Iris pigment epithelial cell (primary cell): ENCODE measurements at regions not wholly inside any gene's neighbourhood (a gene's known extent, or its start where the extent isn't known, plus 50 kb on each side); places are given as distances from the start of the nearest gene placed in this dataset.

ENCODE experiments used
- DNase-seq: peaks from one replicate; pipeline ENCODE4 v3.0.0-alpha.2; 2011; ENCODE audit warnings: low read depth

- DNase-seq: peak; percentile 84
Observed at GRCh38 chr4:15231265-15232091, 196.4 kb upstream of the C1QTNF7 start.

DNA sequence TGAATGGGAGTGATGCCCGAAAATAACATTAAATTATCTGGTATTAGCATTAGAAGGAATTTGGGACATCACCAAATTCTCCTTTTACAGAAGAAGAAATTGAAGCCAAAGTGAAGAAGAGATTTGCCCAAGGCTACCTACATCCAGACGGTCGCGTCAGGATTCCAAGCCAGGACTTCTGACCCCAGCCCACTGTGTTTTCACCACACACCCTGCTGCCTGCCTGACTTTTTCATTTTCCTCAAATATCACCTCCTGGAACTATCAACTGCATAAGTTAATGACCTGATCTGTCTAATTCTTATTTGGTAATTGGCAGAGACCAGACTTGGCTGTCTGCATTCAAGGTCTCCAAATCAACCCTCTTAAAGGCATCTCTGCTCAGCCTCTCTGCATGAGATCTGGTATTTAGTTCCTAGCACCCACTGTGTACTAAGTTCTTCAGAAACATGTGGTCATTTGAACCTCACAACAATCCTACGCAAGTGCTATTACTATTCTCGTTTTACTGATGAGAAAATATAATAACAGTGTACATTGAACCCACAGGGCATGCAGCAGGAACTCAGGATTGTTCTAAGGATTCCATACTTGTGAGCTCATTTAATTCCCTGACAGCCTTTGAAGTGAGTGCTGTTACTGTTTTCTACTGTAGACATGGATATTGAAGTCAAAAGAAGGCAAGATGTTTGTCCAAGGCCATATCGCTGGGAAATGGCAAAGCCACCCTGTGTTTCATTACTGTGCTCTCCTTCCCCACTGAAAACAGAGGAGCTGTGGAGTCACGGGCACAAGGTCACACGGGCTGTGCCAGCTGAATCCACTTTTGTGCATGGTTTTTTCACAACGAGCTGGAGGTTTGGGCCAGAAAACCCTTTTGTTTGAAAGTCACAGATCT, 195.2 kb upstream of the C1QTNF7 start:
- DNase-seq: peak; percentile 90

GRCh38 chr4:15233264-15233597, 194.6 kb upstream of the C1QTNF7 start:
- peak; percentile 23 for DNase-seq

DNA sequence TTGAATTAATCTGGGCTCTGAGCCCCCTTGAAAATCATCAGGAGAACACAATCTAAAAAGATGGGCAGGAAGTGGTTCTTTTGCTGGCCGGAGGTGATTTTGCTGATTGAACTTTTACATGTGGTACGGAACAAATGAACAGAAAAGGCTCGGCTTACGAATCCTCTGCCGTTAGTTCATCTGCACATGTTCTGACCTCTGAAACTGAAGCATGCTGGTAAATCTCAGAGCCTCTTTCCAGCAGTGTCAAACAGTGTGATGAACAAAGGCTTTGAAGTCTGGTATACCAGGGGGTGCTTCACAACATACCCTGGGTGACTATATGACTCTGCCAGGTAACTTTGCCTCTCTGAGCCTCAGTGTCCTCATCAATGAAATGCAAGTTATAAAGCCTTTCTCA, 194.2 kb upstream of the C1QTNF7 start:
- DNase-seq: peak; percentile 41

GRCh38 chr4:15234116-15234855, 193.5 kb upstream of the C1QTNF7 start:
- peak; percentile 91 for DNase-seq

DNA sequence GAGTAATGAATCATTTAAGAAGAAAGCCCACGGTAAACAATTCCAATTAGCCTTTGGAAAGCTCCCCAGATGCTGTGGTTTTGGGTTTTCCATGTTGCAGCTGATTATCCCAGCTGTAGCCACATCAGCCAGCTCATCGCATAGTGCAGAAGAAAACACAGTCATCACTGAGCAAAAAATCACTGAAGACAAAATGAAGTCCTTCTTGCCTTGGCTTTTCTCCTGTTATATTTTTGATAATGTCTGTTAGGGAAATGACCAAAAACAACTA, 193.0 kb upstream of the C1QTNF7 start:
- peak; percentile 92 for DNase-seq

GRCh38 chr4:15235135-15235534, 192.7 kb upstream of the C1QTNF7 start:
- no peak for DNase-seq

GRCh38 chr4:15237648-15238230, 190.1 kb upstream of the C1QTNF7 start:
- no peak for DNase-seq

DNA sequence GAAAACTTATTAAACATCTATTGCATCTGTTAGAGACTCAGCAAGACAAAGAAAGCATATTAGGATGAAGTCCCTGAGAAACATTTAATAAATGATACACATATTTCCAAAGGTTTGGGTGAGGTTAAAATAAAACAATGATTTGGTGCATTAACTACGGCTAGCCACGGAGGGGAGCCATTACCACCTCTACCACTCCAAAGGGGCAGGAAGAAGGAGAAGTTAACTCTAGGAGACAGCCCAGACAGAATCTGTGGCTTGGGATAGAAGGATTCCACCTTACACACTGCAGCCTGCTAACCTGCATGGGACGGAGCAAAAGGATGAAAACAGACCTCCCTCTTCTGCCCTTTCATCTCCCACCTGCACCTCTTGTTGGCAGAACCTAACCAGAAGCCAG, 189.1 kb upstream of the C1QTNF7 start:
- DNase-seq: peak; percentile 58

- peak; percentile 36 for DNase-seq
Observed at GRCh38 chr4:15239866-15240265, 188.0 kb upstream of the C1QTNF7 start.

DNA sequence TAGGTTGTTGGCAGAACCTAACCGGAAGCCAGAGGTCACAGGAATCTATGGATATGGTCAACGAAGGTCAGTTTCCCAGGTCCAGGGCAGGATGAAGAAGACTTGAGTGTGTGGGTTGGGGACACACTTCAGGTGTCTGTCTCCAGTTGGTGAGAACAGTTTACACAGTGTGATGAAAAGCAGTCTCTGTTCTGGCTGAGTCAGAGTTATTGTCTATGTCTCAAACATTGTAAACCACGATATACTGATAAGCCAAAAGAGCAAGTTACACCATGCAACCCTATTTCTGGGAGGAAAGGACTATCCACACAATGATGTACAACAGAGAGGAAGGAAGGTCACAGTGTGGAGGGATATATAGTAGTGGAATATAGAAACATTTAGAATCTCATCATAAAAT, 187.1 kb upstream of the C1QTNF7 start:
- peak; percentile 78 for DNase-seq

DNA sequence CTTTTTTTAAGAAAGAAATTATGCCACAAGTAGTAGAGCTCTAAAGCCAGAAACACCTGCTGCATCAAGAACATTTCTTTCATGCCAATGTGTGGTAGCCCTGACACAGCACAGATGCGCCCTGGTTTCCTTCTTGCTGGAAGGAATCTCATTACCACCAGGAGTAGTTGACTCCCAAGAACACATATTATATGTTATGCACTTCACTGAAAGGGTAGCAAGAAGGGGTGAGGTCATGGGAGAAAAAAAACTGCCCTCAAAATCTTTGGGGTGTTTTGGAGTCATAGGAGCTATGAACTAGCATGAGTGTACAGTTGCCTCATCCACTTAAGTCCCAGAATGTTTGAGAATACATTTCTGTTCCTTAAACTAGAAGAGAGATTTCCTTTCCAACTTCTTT, 185.8 kb upstream of the C1QTNF7 start:
- DNase-seq: peak; percentile 11

DNA sequence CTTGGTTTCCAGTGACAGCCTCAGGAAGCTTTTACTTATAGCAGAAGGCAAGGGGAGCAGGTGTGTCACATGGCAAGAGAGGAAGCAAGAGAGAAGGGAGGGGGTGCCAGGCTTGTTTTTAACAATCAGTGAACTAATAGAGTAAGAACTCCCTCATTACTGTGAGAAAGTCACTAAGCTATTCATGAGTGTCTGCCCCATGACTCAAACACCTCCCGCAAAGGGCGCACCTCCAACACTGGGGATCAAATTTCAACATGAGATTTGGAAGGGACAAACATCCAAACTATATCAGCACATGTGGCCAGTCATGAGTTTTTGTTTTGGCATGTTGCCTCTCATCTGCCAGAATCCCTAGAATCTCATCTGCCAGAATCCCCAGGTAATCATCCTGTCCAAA, 183.5 kb upstream of the C1QTNF7 start:
- peak; percentile 83 for DNase-seq

GRCh38 chr4:15245006-15245530, 182.8 kb upstream of the C1QTNF7 start:
- peak; percentile 10 for DNase-seq

- DNase-seq: no peak
Observed at GRCh38 chr4:15250021-15250441, 177.8 kb upstream of the C1QTNF7 start.

GRCh38 chr4:15253349-15253748, 174.5 kb upstream of the C1QTNF7 start:
- no peak for DNase-seq

DNA sequence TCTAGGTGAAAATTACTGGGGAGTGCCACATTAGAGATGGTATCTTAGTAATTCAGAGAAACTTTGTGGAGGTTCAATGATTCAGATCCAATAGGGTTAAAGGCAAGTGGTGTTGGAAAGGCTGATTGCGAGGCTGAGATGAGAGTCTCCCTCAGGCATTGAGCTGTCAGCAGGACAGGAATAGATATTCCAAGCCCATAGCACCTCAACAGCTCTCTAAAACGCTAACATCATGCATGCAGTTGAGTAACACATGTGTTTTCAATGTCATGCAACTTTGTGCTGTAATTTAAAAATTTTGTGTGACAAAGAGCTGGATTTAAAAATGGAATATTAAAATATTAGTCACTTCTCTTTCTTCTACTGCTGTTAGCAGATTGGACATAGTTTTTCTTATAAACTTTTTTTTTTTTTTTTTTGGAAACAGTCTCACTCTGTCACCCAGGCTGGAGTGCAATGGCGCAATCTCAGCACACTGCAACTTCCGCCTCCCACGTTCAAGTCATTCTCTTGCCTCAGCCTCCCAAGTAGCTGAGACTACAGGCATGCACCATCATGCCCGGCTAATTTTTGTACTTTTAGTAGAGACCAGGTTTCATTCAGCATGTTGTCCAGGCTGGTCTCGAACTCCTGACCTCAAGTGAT, 173.5 kb upstream of the C1QTNF7 start:
- no peak for DNase-seq

GRCh38 chr4:15255537-15255936, 172.3 kb upstream of the C1QTNF7 start:
- DNase-seq: no peak

DNA sequence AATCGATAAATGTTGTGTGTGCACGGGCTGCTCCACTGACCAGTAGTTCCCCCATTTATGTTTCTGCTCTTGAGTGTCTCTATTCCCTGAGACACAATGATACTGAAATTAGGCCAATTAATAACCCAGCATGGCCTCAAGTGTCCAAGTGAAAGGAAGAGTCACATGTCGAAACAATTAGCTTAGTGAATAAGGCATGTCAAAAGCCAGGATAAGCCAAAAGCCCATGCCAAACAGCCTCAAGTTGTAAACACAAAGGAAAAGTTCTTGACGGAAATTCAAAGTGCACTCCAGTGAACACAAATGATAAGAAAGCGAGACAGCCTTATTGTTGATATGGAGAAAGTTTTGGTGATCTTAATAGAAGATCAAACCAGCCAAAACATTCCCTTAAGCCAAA, 167.1 kb upstream of the C1QTNF7 start:
- no peak for DNase-seq

DNA sequence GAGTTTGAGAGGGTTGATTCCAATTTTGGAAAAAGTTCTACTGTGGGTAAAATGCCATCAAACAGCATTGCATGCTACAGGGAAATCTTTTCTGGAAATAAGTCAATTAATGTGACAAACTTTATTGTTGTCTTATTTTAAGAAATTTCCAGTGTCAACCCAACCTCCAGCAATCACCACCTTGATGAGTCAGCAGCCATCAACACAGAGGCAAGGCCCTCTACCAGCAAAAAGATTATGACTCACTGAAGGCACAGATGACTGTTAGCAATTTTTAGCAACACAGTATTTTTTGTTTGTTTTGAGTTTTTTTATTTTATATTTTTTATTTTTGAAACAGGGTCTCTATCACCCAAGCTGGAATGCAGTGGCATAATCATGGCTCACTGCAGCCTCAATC, 165.4 kb upstream of the C1QTNF7 start:
- peak; percentile 17 for DNase-seq

DNA sequence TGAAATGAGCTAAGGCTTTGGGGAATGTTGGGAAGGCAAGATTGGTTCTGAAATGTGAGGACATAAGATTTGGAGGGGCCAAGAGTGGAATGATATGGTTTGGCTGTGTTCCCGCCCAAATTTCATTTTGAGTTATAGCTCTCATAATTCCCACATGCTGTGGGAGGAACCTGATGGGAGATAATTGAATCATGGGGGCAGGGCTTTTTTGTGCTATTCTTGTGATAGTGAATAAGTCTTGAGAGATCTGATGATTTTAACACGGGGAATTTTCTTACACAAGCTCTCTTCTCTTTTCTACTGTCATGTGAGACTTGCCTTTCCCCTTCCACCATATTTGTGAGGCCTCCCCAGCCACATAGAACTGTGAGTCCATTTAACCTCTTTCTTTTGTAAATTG, 157.6 kb upstream of the C1QTNF7 start:
- DNase-seq: no peak

GRCh38 chr4:15286041-15286440, 141.8 kb upstream of the C1QTNF7 start:
- DNase-seq: no peak
